ENCODE measurements at regions not wholly inside any gene's neighbourhood (a gene's known extent, or its start where the extent isn't known, plus 50 kb on each side); places are given as distances from the start of the nearest gene placed in this dataset.

DNA sequence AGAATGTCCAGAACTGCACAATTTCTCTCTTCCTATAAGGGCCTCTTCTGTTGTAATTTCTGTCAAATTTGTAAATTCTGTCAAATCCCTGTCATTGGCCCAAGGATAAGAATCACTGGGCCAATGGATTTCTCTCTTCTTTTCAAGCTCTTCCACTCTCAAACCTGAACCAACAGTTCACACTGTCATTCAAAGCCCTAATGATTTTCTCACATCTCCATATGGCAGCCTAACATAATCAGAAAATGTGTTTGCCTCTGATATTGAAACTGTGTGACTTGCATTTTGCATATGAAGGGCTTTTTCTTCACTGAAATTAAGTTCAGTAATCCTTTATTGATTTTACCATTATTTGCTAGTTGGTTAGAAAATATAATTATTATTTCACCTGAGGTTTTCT lies 1349.1 kb downstream of the FSTL5 start:
- TF ChIP-seq CTCF (IDR thresholded peaks at IDR 0.05) (no peak), POLR2A (IDR thresholded peaks at IDR 0.05) (no peak), EP300 (IDR thresholded peaks at IDR 0.05) (no peak)

Data from ovary (tissue), 3 donors.